Hepatocyte (in vitro differentiated cells): ENCODE measurements at regions not wholly inside any gene's neighbourhood (a gene's known extent, or its start where the extent isn't known, plus 50 kb on each side); places are given as distances from the start of the nearest gene placed in this dataset.

Experiments used
- CTCF ChIP-seq: fragments of 200-600 bp; sonication (generic); IDR thresholded peaks from 2 replicates; pipeline ENCODE4 v1.5.1; 2016; ENCODE audit warnings: antibody characterized with exemption, mild to moderate bottlenecking; ENCODE audit not compliant: poor library complexity
- EZH2 ChIP-seq: fragments of 200-600 bp; sonication (generic); IDR thresholded peaks from 2 replicates; pipeline ENCODE4 v1.6.1; 2016; ENCODE audit warnings: antibody characterized with exemption, mild to moderate bottlenecking, borderline replicate concordance

- no peak for TF ChIP-seq CTCF
- TF ChIP-seq EZH2, result no peak
These were observed 133.0 kb upstream of the CADM2 start for GRCh38 chr3:84825817-84826216.
